H7 (cell line): ENCODE measurements at regions not wholly inside any gene's neighbourhood (a gene's known extent, or its start where the extent isn't known, plus 50 kb on each side); places are given as distances from the start of the nearest gene placed in this dataset.

Experiments used
- DNase-seq: peaks from one replicate; pipeline ENCODE4 v3.0.0; 2012
- H3K27me3 ChIP-seq: 2 replicates; pipeline ENCODE4 v1.6.0; 2011; ENCODE audit warnings: mild to moderate bottlenecking, low read length; ENCODE audit not compliant: control insufficient read depth, insufficient read depth
- H3K36me3 ChIP-seq: replicated peaks from 2 replicates; pipeline ENCODE4 v1.5.1; 2011; ENCODE audit warnings: low read length; ENCODE audit not compliant: control insufficient read depth, insufficient read depth
- H3K4me3 ChIP-seq: 2 replicates; pipeline ENCODE4 v1.5.1; 2011; ENCODE audit warnings: low read depth, mild to moderate bottlenecking, control low read depth, low read length, moderate library complexity; ENCODE audit not compliant: insufficient read depth

DNA sequence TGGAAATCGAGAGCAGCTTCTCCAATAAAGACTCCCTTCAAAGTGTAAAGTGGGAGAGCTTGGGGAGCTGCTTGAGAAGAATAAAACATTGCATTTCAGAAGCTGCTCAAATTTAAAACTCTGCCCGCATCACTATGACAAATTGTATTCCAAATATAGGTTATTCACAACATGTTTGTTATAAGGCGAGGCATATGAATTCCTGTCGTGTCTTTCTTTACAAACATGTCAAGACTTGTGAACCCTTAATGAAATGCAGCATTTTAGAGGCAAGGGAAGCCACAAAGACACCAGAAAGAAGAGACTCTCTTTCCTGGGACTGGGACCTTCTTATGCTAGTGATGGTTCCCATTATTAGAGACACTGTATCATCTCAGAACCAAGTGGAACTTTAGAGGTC is 311.2 kb downstream of the DHX15 start:
- Histone ChIP-seq H3K36me3 (no peaks in the 10 kb centered on the region), H3K27me3 (no peaks in the 10 kb centered on the region), H3K4me3 (no peak overlapping the region)
- no peak for DNase-seq

DNA sequence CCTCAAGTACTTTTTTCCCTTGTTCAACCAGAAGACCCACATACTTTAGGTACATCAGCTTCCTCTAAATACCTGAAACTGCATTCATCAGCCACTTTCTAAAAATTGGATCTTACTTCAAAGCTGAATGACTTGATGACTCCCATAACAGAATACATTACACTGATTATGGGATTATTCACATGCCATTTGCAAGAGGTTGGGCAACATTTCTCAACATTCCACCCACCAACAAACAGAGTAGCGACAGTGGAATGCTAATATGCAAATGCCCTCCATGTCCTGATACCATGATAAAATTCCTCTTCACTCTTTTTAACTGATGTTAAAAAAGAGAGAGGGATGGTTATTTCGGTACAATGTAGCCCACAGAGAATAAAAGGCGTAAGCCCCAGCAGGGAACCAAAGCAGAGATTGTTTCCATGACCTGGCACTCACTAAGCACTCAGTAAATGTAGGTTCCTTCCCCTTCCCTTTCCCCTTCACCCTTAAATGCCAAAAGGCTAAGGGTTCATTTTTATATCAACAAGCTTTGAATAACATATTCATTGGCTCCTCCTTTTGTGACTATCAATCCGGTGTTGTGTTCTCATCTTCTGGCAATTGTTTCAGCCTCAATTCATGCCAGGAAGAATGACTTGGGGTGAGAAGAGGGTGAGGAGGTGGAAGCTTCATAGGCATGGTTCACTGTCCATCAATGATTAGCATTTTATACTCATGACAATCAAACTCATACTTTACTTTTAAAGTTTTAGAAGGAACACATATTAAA is 317.2 kb downstream of the DHX15 start:
- Histone ChIP-seq H3K4me3 (no peak overlapping the region), H3K27me3 (no peaks in the 10 kb centered on the region), H3K36me3 (no peaks in the 10 kb centered on the region)
- no peak for DNase-seq

DNA sequence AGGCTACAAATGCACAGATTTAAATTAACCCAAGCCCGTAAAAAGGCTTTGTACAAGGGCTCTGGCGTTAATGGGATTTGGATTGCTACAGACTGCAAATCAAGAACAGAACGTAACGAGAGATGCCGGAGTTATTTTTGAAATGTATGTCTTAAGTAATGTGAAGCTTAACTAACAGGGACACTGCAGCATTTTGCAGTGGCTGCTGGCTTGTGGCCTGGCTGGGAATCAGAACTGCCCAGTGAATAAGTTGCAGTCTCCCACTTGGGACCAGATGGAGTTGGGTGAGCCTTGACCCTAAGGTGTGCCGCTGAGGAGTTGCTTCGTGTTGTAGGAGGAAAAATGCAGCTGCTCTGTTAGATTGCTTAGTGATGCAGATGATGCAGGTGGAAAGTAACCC is 318.4 kb downstream of the DHX15 start:
- no peak overlapping the region for H3K4me3 ChIP-seq
- H3K27me3 ChIP-seq = no peaks in the 10 kb centered on the region
- no peak for DNase-seq
- no peaks in the 10 kb centered on the region for H3K36me3 ChIP-seq

DNA sequence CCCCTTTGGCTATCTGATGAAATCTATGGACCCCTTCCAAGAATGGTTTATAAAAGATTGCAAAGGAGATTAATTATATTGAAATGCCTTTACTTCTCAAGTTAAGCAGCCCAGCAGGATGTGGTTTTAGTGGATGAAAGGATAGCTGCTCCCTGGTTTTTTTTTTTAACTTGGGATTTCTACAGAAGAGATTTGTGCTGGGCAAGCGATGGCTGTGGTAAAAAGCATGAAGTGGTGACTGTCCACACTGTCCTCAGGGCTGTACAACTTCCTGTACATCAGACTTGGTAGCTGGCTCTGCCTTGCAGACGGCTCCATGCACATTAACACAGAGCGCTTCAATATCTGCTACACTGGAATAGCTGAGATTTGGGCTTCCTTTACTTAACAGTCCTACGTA is 321.7 kb downstream of the DHX15 start:
- Histone ChIP-seq H3K36me3 (no peaks in the 10 kb centered on the region), H3K27me3 (no peaks in the 10 kb centered on the region), H3K4me3 (no peak overlapping the region)
- no peak for DNase-seq

DNA sequence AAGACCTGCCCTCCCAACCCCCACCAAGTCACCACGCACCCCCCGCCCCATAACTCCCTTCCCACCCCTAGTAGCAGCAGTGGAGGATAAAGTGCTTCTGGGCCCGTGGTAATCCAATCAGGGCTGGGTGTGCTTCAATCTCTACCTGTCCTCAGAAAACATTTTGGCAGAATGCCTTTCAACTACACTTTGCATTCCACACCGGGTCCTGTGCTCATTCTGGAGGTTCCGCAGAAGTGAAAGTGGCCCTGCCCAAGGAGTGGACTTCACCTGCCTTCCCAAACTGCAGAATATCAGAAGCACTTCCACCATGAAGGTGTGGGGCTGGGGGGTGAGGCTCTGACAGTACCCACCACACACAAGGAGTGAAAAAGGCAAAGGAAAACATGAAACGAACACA is 322.3 kb downstream of the DHX15 start:
- no peaks in the 10 kb centered on the region for H3K36me3 ChIP-seq
- no peak for DNase-seq
- no peaks in the 10 kb centered on the region for H3K27me3 ChIP-seq
- no peak overlapping the region for H3K4me3 ChIP-seq

DNA sequence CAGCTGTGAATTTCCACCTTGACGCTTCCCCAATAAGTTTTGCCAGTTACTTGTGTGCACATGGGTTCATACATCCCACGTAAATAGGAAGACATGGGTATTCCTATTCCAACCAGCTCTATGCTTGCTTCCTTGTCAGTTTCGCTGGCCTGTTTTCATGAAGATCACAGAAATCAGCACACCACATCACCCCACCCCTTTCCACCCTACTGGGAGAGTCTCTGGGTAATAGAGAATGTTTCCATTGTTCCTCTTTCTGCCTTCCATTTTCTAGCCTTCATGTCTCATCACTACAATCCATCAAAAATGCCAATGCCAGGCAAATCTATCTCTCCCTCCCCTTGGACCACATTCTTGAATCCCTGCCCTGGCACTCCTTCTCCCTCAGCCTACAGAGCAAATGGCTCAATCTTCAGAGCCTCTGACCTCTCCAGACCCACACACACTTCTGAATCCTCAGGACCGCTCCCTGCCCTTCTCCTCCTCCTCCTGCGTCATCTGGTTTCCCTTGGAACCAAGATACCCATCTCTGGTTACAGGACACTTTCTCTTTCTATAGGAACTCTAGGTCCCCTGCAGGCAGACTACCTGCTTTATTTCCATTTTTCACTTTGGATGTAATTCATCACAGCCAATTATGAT is 323.3 kb downstream of the DHX15 start:
- no peaks in the 10 kb centered on the region for H3K36me3 ChIP-seq
- no peaks in the 10 kb centered on the region for H3K27me3 ChIP-seq
- no peak overlapping the region for H3K4me3 ChIP-seq
- no peak for DNase-seq

DNA sequence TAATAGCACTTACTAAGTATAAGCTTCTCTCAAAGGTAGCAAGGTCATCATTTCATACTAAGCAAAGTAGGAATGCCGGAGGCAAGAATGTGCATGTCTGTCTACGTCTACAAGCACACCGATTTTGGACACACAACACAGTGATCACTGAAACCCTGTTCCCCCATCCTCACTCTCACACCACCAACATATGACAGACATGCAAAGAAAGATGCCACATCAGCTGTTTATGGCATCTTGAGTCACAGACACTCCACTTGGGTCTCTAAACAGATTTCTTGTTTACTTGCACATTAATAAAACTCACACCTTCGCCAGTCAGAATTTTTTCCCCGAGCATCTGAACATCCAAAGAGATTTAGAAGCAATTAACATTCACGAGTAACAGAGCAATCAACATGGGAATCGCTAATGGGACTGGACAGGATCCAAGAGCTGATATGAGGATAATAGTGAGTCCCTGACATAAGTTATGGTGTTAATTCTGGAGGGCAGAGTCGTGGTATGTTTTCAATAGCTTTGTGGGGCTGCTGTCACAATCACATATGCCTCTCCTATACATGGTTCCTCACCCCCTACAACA is 324.1 kb downstream of the DHX15 start:
- Histone ChIP-seq H3K4me3 (no peak overlapping the region), H3K36me3 (no peaks in the 10 kb centered on the region), H3K27me3 (no peaks in the 10 kb centered on the region)
- DNase-seq = no peak

DNA sequence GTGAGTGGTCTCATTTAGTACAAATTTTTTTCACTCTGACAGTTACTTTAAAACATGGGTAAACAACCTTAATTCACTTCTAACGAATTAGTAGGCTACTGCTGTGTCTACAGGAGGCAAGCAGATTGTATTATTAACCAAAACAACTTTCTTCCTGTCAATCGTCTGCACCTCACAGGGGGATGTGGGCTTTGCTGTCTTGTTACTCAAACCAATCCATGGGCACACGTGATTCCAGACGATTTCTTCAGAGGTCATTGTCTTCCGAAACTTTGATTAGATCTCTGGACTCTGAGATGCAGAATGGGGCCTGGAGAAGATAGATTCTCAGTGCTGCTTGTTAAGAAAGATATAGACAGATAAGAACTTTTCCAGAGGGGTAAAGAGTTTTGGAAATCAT is 327.8 kb downstream of the DHX15 start:
- H3K36me3 ChIP-seq = no peaks in the 10 kb centered on the region
- H3K27me3 ChIP-seq = no peaks in the 10 kb centered on the region
- peak; percentile 16 for DNase-seq
- H3K4me3 ChIP-seq = no peak overlapping the region

DNA sequence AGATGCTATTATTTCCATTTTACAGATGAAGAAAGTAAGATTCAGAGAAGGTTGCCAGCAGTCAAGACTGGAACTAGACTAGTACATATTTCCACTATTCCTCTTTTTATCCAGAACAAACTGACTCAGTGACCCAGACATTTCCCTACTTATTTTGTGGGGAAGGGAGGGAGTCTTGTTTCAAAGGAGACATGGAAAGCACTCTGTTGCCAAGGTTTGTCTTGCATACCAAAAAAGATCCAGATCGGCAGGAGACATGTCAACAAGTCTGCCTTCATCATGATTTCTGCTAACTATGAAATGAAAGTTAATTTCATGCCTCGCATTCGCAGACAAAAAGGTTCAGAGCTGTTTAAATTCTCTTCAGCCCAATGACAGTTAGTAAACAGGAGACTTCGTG is 328.3 kb downstream of the DHX15 start:
- no peak for DNase-seq
- H3K4me3 ChIP-seq = no peak overlapping the region

DNA sequence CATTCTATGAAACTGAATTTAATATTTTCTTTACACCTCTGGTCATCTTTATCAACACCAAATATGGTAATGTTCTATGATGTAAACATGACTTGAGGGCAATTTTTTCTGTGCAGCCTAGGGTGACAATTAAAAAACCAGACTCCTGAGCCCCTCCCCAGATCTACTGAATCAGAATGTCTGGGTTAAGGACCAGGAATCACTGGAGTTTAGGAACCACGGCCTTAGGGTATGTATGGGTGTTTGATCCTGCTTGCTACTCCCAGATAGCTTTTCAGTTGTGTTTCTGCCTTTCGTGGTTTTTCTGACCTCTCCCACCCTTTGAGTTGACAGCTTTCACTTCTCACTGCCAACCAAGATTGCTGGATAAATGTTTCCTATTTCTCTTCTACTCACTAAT is 332.2 kb downstream of the DHX15 start:
- no peak for DNase-seq

More for the DNA sequence above, 328.3 kb downstream of the DHX15 start:
- Histone ChIP-seq H3K27me3 (no peaks in the 10 kb centered on the region), H3K36me3 (no peaks in the 10 kb centered on the region)

DNA sequence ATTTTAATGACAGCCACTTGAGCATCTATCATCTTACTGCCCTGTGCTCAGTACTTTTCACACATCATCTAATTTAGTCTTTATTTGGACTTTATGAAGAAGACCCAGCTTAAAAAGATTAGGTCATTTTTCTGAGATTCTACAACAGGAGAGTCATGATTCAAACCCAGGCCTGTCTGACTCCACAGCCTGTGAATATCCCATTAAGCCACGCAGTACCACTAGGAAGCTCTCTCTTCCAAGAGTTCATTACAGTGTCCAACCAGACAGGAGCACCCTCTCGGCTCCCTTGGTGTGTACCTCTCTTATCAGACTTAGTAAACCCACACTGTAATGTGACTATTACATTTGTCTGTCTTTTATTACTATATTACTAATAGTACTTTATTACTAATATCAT is 332.8 kb downstream of the DHX15 start:
- no peaks in the 10 kb centered on the region for H3K27me3 ChIP-seq
- DNase-seq = no peak
- H3K36me3 ChIP-seq = no peaks in the 10 kb centered on the region
- H3K4me3 ChIP-seq = no peak overlapping the region

More for the DNA sequence above, 332.2 kb downstream of the DHX15 start:
- H3K36me3 ChIP-seq = no peaks in the 10 kb centered on the region
- no peaks in the 10 kb centered on the region for H3K27me3 ChIP-seq
- no peak overlapping the region for H3K4me3 ChIP-seq

DNA sequence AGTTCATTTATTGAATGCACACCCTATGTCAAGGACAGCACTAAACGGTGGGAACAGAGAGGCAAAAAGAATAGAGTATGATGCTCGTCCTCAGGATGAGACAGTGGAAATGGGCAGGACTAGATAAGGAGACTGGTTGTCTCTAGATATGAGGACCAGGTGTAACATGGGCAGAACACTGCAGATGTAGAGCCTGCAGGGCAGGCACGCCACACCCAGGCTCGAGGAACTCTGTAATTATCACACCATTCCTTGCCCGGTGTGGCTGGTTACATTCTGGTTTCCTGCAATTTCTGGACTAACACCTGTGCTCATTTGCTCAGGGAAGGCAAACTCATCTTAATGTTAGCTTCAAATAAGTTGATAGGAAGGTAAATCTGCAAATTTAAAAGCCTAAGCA is 334.4 kb downstream of the DHX15 start:
- Histone ChIP-seq H3K36me3 (no peaks in the 10 kb centered on the region), H3K4me3 (no peak overlapping the region), H3K27me3 (no peaks in the 10 kb centered on the region)
- no peak for DNase-seq

DNA sequence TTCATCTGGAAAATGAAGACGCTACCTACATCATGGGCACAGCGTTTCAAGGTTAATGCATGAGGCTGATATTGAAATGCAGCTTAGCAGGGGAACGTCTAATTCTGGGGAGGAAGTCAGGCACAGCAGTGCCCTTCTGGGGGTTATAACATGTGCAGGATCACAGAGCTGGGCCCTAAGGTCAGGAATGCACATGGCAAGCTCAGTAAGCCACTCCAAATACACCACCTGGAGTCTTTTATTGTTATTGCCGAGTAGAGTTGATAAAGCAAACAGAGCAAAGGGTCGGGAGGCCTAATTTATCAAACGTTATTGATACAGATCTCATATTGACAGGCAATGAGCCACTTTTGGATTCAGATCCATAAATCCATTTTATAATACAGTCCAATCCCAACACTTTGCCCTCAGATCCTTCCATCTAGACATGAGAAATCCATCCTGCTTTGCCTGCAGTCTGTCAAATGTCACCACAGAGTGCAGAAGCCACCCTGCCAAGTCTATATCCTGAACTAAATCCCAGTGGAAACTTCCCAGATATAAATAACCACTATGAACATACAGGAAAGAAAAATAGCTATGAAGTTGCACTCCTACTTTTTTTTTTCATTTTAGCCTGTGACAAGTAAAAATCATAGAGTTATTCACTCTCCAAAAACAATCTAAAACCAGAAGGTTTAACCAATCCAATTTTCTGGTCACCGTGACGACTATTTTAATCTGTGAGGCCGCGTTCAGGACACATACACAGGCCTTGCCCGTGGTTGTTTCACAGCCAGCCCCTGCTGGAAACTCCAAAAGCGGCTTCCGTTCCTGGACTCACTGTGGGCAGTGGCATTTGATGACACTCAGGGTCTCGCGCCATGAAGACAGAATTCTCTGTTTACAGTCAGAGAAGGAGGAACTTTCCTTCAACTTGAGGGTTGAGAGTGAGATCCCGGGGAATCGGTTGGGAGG is 335.4 kb downstream of the DHX15 start:
- Histone ChIP-seq H3K27me3 (no peaks in the 10 kb centered on the region), H3K4me3 (no peak overlapping the region)
- DNase-seq = peak; percentile 40

DNA sequence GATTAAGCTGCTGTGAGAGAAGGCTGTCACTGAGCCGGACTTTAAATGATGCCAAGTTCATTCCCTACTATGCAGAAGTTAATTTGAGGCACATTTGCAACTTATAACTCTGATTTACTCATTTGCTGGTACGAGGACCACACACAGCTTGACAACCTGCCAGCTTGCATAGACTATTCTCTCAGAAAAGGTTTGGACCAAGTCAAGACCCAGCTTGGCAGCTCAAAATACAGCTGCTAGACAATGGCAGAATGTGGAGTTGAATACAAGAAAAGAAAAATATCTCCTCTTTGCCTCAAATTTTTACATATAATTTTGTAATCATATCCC is 338.9 kb downstream of the DHX15 start:
- no peak for DNase-seq
- H3K27me3 ChIP-seq = no peaks in the 10 kb centered on the region
- no peaks in the 10 kb centered on the region for H3K36me3 ChIP-seq
- H3K4me3 ChIP-seq = no peak overlapping the region

More for the DNA sequence above, 335.4 kb downstream of the DHX15 start:
- H3K36me3 ChIP-seq = no peaks in the 10 kb centered on the region
